H1 (cell line): ENCODE measurements at regions not wholly inside any gene's neighbourhood (a gene's known extent, or its start where the extent isn't known, plus 50 kb on each side); places are given as distances from the start of the nearest gene placed in this dataset.

Experiments
- TF ChIP-seq, protein P1 (sequence below): IDR thresholded peaks from 2 replicates; pipeline ENCODE4 v1.6.1; 2012; ENCODE audit warnings: low read length, inconsistent platforms

DNA sequence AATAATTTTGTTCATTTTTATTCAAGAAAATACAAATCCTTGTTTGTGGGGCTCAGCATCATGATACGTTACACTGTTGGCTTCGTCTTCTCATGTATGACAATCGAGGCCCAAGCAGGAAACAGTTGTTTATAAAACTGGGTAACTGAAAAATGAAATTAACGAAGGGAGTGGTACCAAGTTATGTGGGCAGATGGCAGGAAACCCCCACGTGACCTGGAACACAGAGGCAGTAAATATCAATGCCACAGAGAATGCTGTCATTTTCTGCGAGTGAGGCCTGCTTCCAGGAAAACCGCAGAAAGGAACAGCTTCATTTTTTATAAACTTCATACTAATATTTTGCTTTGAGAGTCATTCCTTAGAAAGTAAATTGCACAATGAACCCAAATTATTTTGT, 201.0 kb upstream of the ADARB2 start (continued):
- TF ChIP-seq, protein P1, sequence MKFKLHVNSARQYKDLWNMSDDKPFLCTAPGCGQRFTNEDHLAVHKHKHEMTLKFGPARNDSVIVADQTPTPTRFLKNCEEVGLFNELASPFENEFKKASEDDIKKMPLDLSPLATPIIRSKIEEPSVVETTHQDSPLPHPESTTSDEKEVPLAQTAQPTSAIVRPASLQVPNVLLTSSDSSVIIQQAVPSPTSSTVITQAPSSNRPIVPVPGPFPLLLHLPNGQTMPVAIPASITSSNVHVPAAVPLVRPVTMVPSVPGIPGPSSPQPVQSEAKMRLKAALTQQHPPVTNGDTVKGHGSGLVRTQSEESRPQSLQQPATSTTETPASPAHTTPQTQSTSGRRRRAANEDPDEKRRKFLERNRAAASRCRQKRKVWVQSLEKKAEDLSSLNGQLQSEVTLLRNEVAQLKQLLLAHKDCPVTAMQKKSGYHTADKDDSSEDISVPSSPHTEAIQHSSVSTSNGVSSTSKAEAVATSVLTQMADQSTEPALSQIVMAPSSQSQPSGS = no peak
